HG02610 (cell line): ENCODE measurements at regions not wholly inside any gene's neighbourhood (a gene's known extent, or its start where the extent isn't known, plus 50 kb on each side); places are given as distances from the start of the nearest gene placed in this dataset.

ENCODE experiments used
- ATAC-seq: cut with Tn5 transposase; IDR thresholded peaks from one replicate; pipeline ENCODE4 v1.9.1; 2021; ENCODE audit warnings: mild to moderate bottlenecking, moderate library complexity; ENCODE audit not compliant: unreplicated experiment

DNA sequence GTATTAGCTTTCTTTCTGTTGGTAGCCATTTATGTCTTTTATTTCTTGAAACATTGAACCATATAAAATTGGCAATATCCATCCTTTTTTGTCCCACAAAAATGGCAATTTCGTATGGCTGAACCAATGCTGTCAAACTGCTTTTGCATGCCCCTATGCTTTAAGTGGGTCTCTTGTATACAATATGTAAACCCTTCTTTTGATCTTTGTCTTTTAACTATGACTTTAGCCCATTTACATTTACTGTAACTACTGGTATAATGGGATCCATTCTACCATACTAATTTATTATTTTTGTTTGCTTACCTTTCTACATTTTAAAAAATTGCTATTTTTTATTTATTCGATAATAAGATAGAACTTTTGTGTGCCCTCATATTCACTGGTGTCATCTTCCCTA, 93.4 kb downstream of the TENT4A start:
- no peak for ATAC-seq

DNA sequence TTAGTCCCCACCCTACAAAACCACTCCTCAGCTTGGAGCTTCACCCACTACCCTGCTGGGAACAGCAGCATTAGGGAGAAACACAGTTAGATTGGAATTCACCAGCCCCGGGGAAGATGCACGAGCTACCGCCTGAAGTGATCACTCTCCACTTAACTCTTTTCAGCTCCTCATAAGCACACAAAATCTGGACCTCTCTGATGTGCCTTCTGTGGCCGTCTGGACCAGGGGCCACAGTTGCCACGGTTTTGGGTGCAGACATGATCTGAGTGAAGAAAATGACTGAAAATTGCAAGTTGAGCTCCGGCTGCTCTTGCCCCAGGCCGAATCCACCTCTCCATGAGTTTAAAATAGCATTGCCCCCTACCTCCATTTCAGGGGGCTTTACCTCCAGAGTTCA, 95.2 kb downstream of the TENT4A start:
- ATAC-seq: no peak

DNA sequence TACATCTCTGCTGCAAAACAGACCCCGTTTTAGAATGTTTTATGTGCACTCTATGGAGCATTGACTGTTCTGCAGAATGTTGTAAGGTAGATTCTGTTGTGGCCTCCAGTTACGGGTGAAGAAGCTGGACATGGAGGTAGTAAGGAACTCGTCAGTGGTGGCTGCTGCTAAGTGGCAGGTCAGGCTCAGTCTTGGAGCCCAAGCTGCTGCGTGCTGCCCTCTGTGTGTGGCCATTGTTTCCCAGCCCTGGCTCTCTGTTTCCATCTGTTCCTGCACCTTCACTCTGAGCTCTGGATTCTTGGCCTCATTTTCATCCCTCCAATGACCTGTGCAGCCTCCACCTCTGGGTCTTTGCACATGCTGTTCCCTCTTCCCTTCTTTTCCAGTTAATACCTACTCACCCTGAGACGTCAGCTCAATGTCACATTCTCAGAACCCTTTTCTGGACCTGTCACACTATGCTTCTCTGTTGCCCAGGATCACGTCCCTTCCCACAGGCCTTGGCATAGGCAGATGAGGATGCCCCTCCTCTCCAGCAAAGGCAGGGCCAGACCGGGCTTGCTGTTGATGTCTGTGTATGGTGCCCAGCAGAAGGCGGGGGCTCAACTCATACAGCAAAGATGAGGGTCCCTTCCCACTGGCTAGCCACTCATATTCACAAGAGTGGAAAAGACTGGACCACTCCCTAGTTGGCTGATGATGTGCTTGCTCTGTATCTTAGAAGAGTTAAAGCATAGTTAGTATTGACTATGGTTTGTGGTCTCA, 97.6 kb downstream of the TENT4A start:
- ATAC-seq: no peak

DNA sequence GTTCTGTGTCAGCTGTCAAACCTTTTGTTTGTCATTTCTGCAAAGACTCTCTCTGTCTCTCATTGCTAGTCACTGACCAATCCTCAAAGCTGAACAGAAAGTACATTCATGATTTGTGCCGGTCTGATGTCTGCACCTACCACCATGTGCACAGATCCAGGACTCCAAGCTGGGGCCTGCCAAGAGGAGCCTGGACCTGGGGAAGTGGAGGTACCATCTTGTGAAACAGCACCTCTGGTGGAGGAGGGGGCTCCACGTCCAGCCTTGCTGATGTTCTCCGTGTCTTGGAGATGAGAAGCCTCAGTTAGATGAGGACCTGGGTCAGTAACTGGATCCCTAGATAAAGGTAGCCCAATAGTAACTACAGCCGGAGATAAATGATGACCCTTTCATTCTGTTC, 98.9 kb downstream of the TENT4A start:
- ATAC-seq: no peak

DNA sequence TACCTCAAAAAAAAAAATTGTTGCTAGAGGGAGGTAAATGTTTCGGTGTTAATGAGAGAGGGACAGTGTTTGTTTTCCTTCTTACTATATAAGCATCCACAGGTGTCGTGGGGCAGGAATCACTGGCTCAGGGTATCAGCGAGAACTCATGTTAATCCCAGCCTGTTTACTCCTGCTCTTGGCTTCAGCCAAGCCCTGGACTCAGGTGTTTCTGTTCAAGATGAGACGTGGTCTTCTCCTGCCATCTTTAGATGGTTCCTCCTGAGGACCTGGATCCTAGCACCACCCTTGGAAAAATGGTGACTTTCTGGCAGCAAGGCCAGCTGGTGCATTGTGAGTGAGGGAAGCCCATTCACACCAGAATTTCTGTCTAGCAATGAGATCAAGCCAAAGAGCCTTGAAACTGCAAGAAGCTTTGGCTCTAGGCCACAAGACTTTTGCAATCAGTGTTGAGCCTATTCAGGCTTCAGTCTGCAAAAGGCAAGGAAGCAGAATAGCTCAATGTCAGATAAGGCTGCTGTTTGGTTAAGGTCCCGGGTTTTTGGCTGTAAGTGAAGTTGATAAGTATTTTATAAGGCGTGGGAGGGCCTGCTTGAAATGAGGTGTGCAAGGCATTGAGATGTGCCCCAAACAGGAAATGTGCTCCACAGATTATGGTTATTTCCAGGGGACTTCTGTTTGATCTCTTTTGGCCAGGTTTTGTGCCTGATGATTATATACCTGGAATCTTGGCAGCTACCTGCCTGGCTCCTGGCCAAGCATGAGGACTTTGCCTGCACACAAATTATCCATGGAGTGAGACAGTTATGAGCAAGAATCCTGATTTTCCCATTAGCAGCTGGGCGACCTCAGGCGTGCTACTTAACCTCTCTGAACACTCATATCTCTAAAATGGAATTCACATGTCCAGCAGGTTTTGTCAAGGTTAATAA, 99.8 kb downstream of the TENT4A start:
- no peak for ATAC-seq

DNA sequence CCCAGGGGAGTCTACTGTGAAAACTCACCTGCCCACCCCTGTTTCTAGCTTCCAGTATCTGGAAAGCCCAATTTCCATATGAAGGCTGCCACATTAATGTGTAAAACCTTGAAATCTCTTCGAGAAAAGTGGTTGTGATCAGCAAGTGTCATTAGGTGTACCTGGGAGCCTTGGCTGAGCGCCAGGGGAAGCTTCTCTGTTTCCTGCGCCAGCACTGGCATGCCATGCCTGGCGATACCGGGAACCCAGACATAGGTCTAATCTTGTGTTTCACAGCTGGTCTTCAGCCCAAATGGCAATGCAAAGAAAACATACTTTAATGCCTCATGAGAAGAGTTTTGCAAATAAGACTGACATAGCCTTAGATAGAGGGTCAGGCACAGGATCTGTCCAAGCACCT, 101.6 kb downstream of the TENT4A start:
- no peak for ATAC-seq

DNA sequence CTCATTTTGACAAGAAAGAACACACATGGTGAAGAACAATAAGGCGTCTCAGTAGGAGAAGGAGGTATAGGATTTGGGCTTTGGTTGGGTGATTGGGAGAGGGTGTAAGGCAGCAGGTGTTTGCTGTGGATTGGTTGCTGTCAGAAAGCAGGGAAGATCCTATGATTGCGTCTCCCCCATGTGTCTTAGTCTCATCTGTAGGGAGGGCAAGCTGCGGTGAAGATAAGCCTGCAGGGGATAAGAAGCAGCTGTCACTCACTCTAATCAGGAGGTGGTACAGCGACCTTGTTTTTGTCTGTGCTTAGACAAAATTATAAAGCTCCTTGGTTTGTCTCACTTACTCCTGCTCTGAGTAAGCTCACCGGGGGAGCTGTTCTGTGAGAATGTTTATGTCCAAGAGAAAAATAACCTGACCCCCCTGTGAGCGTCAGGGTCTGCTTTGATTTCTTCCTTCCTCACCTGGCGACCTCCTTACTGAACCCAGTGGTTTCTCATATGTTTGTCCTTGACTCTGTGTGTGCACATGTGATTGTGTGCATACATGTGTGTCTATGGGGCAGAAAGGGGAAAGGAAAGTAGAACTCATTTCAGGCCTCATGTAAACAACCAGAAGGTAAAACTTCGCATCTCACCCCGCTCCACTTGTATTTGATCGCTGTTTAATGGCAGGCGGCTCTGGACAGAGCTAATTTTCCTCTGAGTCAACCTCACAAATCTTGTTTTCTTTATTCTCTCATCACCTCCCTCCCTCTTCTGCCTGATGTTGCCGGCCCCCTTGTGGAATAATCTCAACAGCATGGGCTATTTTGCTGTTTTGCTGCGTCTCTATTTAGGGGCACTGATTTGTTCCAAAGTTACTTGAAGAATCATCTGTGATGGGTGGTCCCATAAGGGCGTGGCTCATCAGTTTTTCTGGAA, 105.6 kb downstream of the TENT4A start:
- no peak for ATAC-seq

DNA sequence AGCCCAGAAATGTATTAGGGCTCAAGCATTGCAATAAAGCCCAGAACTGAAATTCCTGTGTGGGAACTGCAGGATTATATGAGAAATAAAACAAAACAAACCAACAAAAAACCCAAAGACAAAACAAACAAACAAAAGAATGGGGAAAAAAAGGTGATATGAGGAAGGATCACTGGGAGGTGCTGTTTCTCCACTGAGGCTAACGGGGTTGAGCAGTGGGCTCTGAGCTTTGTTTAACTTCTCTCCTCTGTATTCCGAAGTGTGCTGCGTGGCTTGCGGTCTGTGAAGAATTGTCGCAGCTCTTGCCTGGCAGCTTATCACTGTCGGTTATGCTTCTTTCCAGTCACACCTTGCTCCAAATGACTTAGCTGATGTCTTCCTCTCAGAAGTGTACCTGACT, 106.3 kb downstream of the TENT4A start:
- ATAC-seq: no peak

DNA sequence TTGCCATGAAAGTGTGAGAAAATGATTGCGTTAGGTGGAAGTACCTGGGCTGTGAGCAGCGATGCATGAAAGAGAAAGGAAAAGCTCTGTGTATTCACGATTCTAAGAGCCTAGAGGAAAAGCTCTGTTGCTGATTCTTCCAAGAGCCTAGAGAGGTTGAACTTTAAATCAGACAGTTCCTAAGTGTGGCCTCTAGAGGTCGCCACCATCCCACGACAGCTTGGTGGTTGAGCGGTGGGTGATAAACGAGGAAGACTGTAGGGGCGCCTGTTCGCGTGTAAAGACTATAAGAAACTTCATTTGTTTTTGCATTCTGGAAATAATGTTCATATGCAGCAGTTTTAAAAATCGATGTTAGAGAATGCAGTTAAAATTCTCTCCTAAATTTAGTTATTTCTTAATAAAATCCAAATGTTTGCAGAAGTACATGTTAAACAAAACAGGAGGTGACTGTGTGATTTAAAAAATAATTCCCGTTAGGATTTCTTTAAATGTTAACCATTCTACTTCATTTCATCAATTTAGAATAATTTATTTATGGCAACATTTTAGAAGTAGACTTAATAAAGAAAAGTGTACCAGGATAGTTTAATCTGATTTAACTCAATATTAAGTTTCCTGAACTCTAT, 107.7 kb downstream of the TENT4A start:
- no peak for ATAC-seq

DNA sequence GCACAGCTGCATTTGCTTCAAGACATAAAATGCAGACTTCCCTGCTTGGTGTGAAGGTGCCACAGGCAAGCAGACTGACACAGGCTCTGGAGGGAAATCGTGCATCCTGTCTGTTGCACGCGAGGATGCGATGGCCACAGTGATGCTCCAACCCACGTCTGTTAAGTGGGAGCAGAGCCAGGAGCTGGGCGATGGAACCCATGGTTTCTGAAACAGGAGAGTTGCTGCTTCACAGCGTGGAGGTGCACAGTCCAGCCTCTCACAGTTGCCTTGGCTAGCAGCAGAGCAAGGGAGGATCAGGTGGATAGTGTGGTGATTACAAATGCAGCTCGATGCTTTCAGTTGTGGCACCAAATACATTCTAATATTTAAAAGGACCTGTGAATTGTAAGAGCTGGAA, 108.8 kb downstream of the TENT4A start:
- no peak for ATAC-seq

DNA sequence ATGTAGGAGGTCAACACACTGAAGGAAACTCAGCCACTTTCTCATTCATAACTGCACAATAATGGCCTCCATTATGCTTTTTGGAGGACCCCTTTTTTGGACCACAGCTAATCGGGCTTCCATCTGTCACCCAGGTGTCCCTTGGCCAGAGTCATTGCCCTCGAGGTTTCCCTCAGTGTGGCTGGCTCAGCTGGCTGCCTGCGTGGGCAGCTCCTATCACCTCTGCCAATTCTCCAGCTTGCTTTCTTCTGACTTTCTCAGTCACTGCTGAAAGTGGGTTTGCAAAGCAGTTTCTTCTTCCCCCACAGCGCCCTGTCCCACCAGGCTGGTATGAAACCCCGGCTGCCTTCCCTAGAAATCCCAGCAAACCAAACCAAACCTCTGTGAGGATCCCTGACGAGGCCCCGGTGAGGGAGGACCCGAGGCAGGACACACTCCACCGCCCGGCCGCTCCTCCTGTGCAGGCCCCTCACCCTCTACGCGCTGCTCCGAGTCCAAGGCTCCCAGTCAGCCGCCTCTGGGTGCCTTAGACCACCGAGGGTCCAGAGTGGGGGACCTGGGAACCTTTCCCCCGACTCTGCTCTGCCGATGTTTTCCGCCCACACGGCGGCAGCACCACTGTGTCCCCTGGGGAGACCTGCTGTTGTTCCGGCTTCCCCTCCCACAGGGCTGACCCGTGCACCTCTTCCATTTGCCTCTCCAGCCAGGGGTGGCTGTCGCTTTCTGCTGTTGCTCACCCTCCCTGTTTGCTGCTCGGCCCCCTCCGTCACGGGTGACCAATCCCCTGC, 109.5 kb downstream of the TENT4A start:
- no peak for ATAC-seq

DNA sequence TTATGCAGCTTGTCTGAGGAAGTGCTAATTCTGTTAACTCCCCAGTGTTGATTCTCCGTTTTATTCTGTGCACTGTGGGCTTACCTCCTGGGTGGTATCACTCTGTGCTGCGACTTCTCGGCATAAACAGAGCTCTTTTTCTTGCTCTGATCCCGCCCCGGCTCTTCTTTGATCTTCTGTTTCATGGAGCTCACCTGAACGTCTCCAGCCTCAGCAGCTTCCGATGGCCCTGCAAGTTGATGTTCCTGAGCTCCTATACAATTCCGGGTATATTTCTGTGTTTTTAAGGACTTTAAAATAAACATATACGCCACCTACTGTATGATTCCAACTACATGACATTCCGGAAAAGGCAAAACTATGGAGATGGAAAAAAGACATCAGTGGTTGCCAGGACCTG, 110.8 kb downstream of the TENT4A start:
- ATAC-seq: no peak

DNA sequence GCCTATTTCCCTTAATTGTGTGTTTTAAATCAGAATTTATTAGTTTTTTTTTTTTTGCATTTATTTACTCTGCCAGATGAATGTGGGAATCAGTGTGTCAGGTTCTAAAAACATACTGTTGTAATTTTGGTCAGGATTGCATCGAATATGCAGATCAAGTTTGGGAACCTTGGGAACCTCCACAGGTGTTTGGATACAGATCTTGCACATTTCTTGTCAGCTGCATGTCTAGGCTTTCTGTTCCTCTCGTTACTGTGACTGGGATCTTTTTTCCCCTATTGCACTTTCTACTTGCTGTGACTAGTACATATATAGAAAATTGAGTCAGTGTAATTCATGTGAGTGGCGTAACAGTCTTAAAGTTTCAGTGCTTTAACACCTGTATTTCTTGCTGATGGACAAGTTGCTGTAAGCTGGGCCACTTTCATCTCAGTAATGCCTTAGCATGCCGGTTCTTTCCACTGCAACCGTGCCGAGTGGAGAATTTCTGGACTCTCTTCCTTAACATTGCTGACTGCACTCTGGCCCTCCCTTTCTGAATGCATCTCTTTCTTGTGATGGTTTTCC, 112.5 kb downstream of the TENT4A start:
- ATAC-seq: no peak

DNA sequence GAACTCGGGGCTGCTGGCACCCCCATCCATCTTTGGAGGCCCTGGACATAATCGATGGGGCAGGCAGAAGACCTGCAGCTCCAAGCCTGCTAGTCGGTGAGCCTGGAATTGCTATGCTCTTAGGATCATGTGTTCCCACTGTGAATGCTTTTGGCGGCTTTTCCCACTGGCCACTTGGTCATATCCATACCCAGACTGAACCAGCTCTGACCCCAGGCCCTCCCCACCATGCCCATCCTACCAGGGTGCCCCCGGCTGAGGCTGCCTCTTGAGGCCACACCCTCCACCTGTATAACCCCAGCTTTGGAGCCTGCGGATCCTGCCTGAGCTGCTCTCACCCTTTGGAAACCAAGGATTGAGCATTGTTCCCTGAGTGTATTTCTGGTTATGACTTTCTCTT, 113.5 kb downstream of the TENT4A start:
- ATAC-seq: no peak

DNA sequence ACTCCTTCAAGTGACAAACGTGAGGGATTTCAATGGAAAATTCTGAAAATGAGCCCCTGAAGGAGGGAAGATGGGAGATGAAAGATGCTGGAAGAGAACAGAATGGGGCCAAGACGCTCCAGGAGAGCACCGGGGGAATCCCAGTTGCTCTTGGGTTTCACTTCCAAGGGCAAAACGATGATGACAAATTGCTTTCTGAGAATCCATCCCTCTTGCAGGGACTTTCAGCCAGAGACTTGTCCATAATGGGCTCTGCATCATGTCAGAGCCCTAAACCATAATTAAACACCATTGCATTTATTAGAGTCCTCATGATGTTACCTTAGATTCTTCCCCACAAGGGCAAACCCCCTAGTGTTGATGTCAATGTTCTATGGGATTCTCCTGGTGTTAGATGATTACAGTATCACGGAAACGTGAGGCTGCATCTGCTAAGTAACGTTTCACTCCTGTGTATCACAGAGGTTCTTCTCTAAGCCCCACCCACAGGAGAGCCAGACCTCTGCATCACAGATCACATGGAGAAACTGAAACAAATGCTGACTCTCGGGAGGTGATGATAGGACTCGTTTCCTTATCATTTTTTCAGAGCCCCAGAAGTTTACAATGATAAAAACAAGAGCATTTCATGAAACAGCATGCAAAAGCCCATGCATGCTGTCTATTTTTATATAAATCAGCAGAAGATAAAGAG, 114.4 kb downstream of the TENT4A start:
- peak; percentile 51 for ATAC-seq

DNA sequence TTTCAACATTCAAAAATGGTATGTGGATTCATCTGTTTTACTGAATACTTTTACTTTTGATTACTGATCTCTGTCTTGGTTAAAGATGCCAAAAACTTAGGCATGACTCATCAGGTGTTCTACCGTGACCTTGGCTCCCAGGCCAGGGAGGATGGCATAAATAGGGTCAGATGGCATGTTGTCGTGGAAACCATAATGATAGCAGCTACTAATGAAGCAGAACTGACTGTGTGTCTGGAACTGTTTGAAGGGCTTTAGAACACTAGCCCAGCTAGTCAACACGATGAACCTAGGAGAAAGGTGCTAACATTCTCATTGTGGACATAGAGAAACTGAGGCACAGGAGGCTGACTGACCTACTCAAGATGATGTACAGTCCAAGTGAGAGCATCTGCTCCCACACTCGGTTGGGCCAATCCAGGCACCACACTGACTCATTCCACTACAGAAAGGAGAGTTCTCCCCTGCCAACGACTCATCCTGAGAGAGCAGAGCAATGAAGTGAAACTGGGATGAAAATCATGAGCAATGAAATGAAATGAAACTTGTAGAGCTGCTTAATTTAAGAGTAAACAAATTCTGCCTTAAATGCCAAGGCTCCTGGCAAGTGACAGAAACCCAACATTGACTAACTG, 116.0 kb downstream of the TENT4A start:
- ATAC-seq: peak; percentile 89

DNA sequence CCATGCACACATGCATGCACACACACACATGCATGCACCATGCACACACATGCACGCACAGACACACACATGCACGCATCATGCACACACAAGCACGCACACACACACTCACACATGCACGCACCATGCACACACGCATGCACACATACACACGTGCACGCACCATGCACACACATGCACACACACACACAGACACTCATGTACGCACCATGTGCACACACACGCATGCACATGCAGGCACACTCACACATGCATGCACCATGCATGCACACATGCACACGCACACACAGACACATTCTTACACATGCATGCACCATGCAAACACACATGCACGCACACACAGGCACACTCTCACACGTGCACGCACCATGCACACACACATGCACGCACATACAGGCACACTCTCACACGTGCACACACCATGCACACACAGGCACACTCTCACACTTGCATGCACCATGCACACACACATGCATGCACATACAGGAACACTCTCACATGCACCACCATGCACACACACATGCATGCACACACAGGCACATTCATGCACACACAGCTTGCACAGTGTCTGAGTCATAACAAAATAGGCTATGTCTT, 117.5 kb downstream of the TENT4A start:
- ATAC-seq: no peak
